HG02885 (cell line): ENCODE measurements at regions not wholly inside any gene's neighbourhood (a gene's known extent, or its start where the extent isn't known, plus 50 kb on each side); places are given as distances from the start of the nearest gene placed in this dataset.

Source experiments
- ATAC-seq: cut with Tn5 transposase; IDR thresholded peaks from one replicate; pipeline ENCODE4 v1.9.1; 2021; ENCODE audit warnings: mild to moderate bottlenecking; ENCODE audit not compliant: unreplicated experiment, poor library complexity

- ATAC-seq: no peak
Observed at GRCh38 chr12:102730996-102731395, 186.0 kb downstream of the PAH start.

GRCh38 chr12:102728506-102729242 lies 188.4 kb downstream of the PAH start:
- ATAC-seq: no peak

GRCh38 chr12:102726686-102727085 lies 190.4 kb downstream of the PAH start:
- ATAC-seq: no peak

GRCh38 chr12:102722147-102722546 lies 194.9 kb downstream of the PAH start:
- no peak for ATAC-seq

- ATAC-seq: no peak
Observed at GRCh38 chr12:102708108-102708507, 208.9 kb downstream of the PAH start.

GRCh38 chr12:102702447-102703114 lies 214.5 kb downstream of the PAH start:
- peak; percentile 50 for ATAC-seq

GRCh38 chr12:102696045-102696444 lies 215.7 kb upstream of the IGF1 start:
- ATAC-seq: no peak

GRCh38 chr12:102694903-102695302 lies 214.5 kb upstream of the IGF1 start:
- no peak for ATAC-seq

GRCh38 chr12:102691773-102692555 lies 211.6 kb upstream of the IGF1 start:
- no peak for ATAC-seq

- ATAC-seq: no peak
Observed at GRCh38 chr12:102690253-102690652, 209.9 kb upstream of the IGF1 start.

- ATAC-seq: no peak
Observed at GRCh38 chr12:102689701-102690100, 209.3 kb upstream of the IGF1 start.

- no peak for ATAC-seq
Observed at GRCh38 chr12:102687523-102687922, 207.2 kb upstream of the IGF1 start.

GRCh38 chr12:102685841-102686240 lies 205.5 kb upstream of the IGF1 start:
- ATAC-seq: no peak

- ATAC-seq: no peak
Observed at GRCh38 chr12:102685172-102685571, 204.8 kb upstream of the IGF1 start.

- no peak for ATAC-seq
Observed at GRCh38 chr12:102682366-102683289, 202.3 kb upstream of the IGF1 start.

- ATAC-seq: no peak
Observed at GRCh38 chr12:102681747-102682146, 201.4 kb upstream of the IGF1 start.

GRCh38 chr12:102681309-102681708 lies 200.9 kb upstream of the IGF1 start:
- no peak for ATAC-seq

GRCh38 chr12:102680304-102680703 lies 199.9 kb upstream of the IGF1 start:
- ATAC-seq: no peak

- ATAC-seq: no peak
Observed at GRCh38 chr12:102676812-102677211, 196.4 kb upstream of the IGF1 start.

- no peak for ATAC-seq
Observed at GRCh38 chr12:102675672-102676071, 195.3 kb upstream of the IGF1 start.
